ENCODE measurements at regions not wholly inside any gene's neighbourhood (a gene's known extent, or its start where the extent isn't known, plus 50 kb on each side); places are given as distances from the start of the nearest gene placed in this dataset.
"Not testable (repeated sequence)": the region's sequence is repeated elsewhere in the genome, so short reads cannot be mapped to it uniquely, and the experiment has no call there.

DNA sequence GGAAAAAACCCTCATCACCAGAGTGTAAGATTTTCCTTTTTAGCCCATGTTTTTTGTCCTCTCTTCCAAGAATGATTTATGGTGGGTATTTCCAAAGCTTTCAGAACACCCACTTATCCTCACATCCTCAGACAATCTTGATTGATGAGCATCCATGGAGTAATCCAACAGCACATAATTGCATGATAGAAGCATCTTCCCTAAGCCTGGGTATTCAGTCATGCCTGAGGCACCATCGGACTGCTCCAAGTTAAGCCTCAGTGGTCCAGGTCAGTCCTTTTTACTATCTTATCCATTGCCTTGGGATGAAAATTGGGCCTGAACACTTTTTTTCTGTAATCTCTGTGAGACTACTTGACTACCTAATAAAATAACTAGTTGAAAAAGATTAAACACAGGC is 676.0 kb upstream of the SEMA6D start (continued):
- no peak for TF ChIP-seq MTA1 (CRISPR knock-in tag; IDR thresholded peaks at IDR 0.05; ENCODE audit: borderline replicate concordance)

DNA sequence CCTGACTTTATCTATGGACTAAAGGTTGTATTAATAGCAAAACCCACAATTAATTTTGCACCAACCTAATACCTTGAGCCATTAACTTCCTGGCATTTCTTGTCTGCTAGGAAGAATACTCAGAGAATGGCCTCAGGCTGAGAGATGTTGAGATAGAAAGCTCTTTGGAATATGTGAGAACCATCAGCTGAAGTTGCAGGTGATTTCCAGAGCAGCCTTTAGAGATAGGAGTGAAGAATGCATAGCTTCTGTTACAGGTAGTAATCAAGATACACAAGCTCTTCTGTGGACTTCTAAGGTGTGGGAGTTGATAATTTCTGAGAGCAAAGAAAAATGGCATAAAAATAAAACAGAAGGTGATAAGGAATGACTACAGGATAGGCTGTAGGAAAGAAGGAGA is 669.3 kb upstream of the SEMA6D start:
- H4K20me1 ChIP-seq (ENCODE audit: insufficient read depth, low read length); FAIRE-seq; BruUV-seq (replicated peaks); ATAC-seq; in situ Hi-C loops (cut with HindIII; ENCODE audit: extremely low pct_ligation_motif_present, low pct_unique_long_range_greater_than_20kb); H3K9ac ChIP-seq (ENCODE audit: insufficient read depth, low read depth, low read length); H3K4me2 ChIP-seq (ENCODE audit: low read depth, low read length); DNase-seq (ENCODE audit: low spot score); CTCF ChIA-PET (ENCODE audit: low intra/inter-chr PET ratio, low total read pairs); H3K4me3 ChIP-seq (replicated peaks in 1 of 3; ENCODE audit: insufficient read depth in 1 of 3, low read depth in 2 of 3, low read length in 3 of 3); H3K27ac ChIP-seq (ENCODE audit: extremely low read length, insufficient read depth, low read length); H2AFZ ChIP-seq (ENCODE audit: low read length); intact Hi-C loops (cut with micrococcal nuclease; ENCODE audit: unreplicated experiment); H3K4me1 ChIP-seq (ENCODE audit: insufficient read depth, low read length); H3K27me3 ChIP-seq (ENCODE audit: control insufficient read depth in 1 of 2, insufficient read depth in 2 of 2, low read length in 2 of 2); H3K79me2 ChIP-seq (ENCODE audit: insufficient read depth, low read length); H3K36me3 ChIP-seq (replicated peaks in 1 of 2; ENCODE audit: control insufficient read depth in 1 of 2, insufficient read depth in 2 of 2, low read length in 2 of 2); POLR2A ChIA-PET: not testable (repeated sequence)
- peaks cover 80% of the 10 kb centered on the region for H3K9me3 ChIP-seq (ENCODE audit: low read length)

DNA sequence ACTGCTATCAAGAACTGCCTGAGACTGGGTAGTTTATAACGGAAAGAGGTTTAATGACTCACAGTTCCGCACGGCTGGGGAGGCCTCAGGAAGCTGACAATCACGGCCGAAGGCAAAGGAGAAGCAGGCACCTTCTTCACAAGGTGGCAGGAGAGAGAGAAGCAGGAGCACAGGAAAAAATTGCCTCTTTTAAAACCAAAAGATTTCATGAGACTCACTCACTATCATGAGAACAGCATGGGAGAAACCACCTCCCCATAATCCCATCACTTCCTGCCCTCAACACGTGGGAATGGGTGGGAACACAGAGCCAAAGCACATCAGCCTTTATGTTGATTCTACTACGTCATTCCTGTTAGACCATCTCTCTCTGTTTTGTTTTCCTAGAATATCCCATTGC is 650.9 kb upstream of the SEMA6D start:
- CTCF ChIA-PET (ENCODE audit: low intra/inter-chr PET ratio, low total read pairs) = no interaction called here
- DNase-seq (ENCODE audit: low spot score) = no peak
- no peak overlapping the region for H3K9ac ChIP-seq (ENCODE audit: insufficient read depth, low read depth, low read length)
- no peak overlapping the region for H2AFZ ChIP-seq (ENCODE audit: low read length)
- H3K4me2 ChIP-seq (ENCODE audit: low read depth, low read length) = no peak overlapping the region
- H3K27ac ChIP-seq (ENCODE audit: extremely low read length, insufficient read depth, low read length) = no peak overlapping the region
- in situ Hi-C loops (cut with HindIII; ENCODE audit: extremely low pct_ligation_motif_present, low pct_unique_long_range_greater_than_20kb) (no loop called here), intact Hi-C loops (cut with micrococcal nuclease; ENCODE audit: unreplicated experiment) (no loop called here)
- H3K27me3 ChIP-seq (ENCODE audit: control insufficient read depth in 1 of 2, insufficient read depth in 2 of 2, low read length in 2 of 2) = no peaks in the 10 kb centered on the region
- H4K20me1 ChIP-seq (ENCODE audit: insufficient read depth, low read length) = no peaks in the 10 kb centered on the region
- no peak for TF ChIP-seq ZNF530 (CRISPR knock-in tag; IDR thresholded peaks at IDR 0.05; ENCODE audit: low read depth)
- TF ChIP-seq ZNF501 (CRISPR knock-in tag; IDR thresholded peaks at IDR 0.05) = no peak
- 0 out of 2 replicates have a peak, but pooled peaks have one; percentile 3 for TF ChIP-seq CREB1 (IDR thresholded peaks at IDR 0.05)
- no peak for TF ChIP-seq CREB1 (CRISPR knock-in tag; IDR thresholded peaks at IDR 0.05)
- TF ChIP-seq FLYWCH1 (CRISPR knock-in tag; IDR thresholded peaks at IDR 0.05) = no peak
- TF ChIP-seq ZNF746 (CRISPR knock-in tag; IDR thresholded peaks at IDR 0.05) = no peak
- peaks cover 62% of the 10 kb centered on the region for H3K9me3 ChIP-seq (ENCODE audit: low read length)
- 35% methylated on average over 7 of the region's 7 CpGs for WGBS (ENCODE audit: low lambda C conversion rate)
- no peak for FAIRE-seq
- POLR2A ChIA-PET = no interaction called here
- no TSS peak for BruUV-seq (replicated peaks)
- no peaks in the 10 kb centered on the region for H3K4me1 ChIP-seq (ENCODE audit: insufficient read depth, low read length)
- no peak for ATAC-seq
- H3K79me2 ChIP-seq (ENCODE audit: insufficient read depth, low read length) = no peaks in the 10 kb centered on the region
- H3K4me3 ChIP-seq (replicated peaks in 1 of 3; ENCODE audit: insufficient read depth in 1 of 3, low read depth in 2 of 3, low read length in 3 of 3) = no peak overlapping the region
- H3K36me3 ChIP-seq (replicated peaks in 1 of 2; ENCODE audit: control insufficient read depth in 1 of 2, insufficient read depth in 2 of 2, low read length in 2 of 2) = no peaks in the 10 kb centered on the region
